Chondrocyte (in vitro differentiated cells): ENCODE measurements at regions not wholly inside any gene's neighbourhood (a gene's known extent, or its start where the extent isn't known, plus 50 kb on each side); places are given as distances from the start of the nearest gene placed in this dataset.

ENCODE experiments used
- DNase-seq: peaks from one replicate; pipeline ENCODE4 v3.0.0; 2021; ENCODE audit warnings: mixed read lengths, low spot score
- H3K27ac Mint-ChIP-seq: one replicate; pipeline ENCODE4 v1.8.0; 2021; ENCODE audit warnings: mild to moderate bottlenecking, moderate library complexity, mixed read lengths; ENCODE audit not compliant: unreplicated experiment
- H3K27me3 Mint-ChIP-seq: 2 replicates; pipeline ENCODE4 v1.8.0; 2021; ENCODE audit warnings: low read depth, mixed read lengths
- H3K36me3 Mint-ChIP-seq: 2 replicates; pipeline ENCODE4 v1.8.0; 2021; ENCODE audit warnings: low read depth, mixed read lengths
- H3K4me1 Mint-ChIP-seq: 2 replicates; pipeline ENCODE4 v1.8.0; 2021; ENCODE audit warnings: low read depth, mild to moderate bottlenecking, mixed read lengths
- H3K4me3 Mint-ChIP-seq: one replicate; pipeline ENCODE4 v1.8.0; 2021; ENCODE audit warnings: mild to moderate bottlenecking, moderate library complexity, mixed read lengths; ENCODE audit not compliant: unreplicated experiment
- H3K9me3 Mint-ChIP-seq: 2 replicates; pipeline ENCODE4 v1.8.0; 2021; ENCODE audit warnings: low read depth, mixed read lengths
- CTCF ChIP-seq: fragments of 200-600 bp; sonication (generic); IDR thresholded peaks from 2 replicates; pipeline ENCODE4 v1.5.0; 2021; ENCODE audit warnings: antibody characterized with exemption, mild to moderate bottlenecking, moderate library complexity

DNA sequence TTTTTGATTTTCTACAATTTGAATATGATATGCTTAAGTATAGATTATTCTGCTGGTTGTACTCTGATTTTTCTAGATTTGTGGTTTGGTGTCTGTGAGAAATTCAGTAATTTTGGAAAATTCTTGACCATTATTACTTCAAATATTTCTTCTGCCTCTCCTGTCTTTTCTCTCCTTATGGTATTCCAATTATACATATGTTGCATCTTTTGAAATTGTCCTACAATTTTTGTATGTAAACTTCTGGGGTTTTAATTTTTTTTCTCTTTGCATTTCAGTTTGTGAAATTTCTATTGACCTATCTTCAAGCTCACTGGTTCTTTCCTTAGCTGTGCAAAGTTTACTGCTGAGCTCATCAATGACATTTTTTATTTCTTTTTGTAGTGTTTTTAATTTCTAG lies 534.4 kb upstream of the SLC35B3 start:
- DNase-seq, result no peak
- Mint-ChIP-seq H3K4me3 (no peak overlapping the region), H3K4me1 (no peaks in the 10 kb centered on the region), H3K36me3 (peaks cover 11% of the 10 kb centered on the region), H3K27me3 (peaks cover 3% of the 10 kb centered on the region), H3K27ac (no peak overlapping the region), H3K9me3 (peaks cover 43% of the 10 kb centered on the region)
- no peak for TF ChIP-seq CTCF

DNA sequence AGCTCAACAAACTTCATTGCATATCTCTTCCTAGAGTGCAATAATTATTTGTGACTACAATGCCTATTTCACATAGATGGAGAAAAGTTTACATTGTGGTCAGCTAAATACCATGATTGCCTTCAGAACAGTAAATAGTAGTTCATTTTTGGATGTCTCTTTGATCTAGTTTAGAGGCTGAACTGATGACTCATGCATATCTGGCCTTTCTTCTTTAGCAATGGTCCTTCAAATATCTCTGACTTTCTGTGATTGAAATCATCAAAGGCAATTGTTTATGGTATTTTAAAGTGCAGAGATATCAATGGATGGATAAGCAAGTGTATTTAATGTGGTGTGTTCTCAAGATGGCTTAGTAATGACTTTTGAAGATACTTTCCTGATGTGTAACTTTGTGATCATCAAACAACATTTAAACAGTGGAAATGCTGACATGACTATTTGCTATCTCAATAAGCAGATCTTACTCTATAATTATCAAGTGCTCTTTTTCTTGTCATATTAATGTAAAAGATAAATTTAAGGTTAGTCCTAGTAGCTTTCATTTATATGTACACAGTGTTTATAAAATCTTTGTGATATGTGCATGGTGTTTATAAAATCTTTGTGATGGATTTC lies 523.7 kb upstream of the SLC35B3 start:
- no peaks in the 10 kb centered on the region for H3K9me3 Mint-ChIP-seq
- H3K4me1 Mint-ChIP-seq, result no peaks in the 10 kb centered on the region
- H3K27ac Mint-ChIP-seq, result no peak overlapping the region
- no peak for TF ChIP-seq CTCF
- H3K27me3 Mint-ChIP-seq, result no peaks in the 10 kb centered on the region
- DNase-seq, result no peak
- no peaks in the 10 kb centered on the region for H3K36me3 Mint-ChIP-seq
- H3K4me3 Mint-ChIP-seq, result no peak overlapping the region

DNA sequence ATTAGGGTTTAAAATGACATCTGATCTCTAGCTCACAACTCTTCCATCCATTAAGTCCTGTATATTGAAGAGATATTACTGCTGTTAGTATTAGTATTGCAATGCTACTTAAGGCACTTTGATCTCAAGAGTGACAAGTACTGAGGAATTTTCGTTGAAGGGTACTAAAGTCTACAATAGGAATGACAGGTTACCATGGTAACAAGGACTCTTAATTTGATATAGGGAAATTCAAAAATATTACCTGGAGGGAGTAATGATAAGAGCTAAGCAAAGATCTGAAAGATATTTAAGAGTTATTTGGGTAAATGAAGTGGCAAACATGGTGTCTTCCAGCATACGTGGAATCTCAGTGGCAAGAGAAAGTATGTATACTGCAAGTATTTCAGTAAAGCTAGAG lies 518.0 kb upstream of the SLC35B3 start:
- H3K27ac Mint-ChIP-seq, result no peak overlapping the region
- no peak for TF ChIP-seq CTCF

GRCh38 chr6:8948733-8949132 lies 513.4 kb upstream of the SLC35B3 start:
- Mint-ChIP-seq H3K27me3 (no peaks in the 10 kb centered on the region), H3K4me3 (no peak overlapping the region), H3K36me3 (no peaks in the 10 kb centered on the region), H3K9me3 (no peaks in the 10 kb centered on the region), H3K4me1 (peaks cover 4% of the 10 kb centered on the region), H3K27ac (no peak overlapping the region)
- no peak for DNase-seq
- TF ChIP-seq CTCF, result no peak

More for the DNA sequence above, 518.0 kb upstream of the SLC35B3 start:
- Mint-ChIP-seq H3K4me1 (no peaks in the 10 kb centered on the region), H3K4me3 (no peak overlapping the region), H3K9me3 (no peaks in the 10 kb centered on the region), H3K36me3 (no peaks in the 10 kb centered on the region), H3K27me3 (no peaks in the 10 kb centered on the region)
- DNase-seq, result no peak

DNA sequence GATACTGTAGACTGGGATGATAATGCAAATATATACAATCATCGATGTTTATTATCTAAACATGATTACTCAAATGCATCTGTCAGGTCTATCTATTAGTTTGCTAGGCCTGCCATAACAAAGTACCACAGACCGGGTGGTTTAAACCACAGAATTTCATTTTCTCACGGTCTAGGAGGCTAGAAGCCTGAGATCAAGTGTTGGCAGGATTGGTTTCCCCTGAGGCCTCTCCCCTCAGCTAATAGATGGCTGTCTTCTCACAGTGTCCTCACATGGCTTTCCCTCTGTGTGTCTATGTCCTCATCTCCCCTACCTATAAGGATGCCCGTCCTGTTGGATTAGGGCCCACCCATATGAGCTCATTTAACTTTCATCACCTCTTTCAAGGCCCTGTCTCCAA lies 512.6 kb upstream of the SLC35B3 start:
- H3K4me1 Mint-ChIP-seq, result peaks cover 4% of the 10 kb centered on the region
- H3K9me3 Mint-ChIP-seq, result no peaks in the 10 kb centered on the region
- H3K4me3 Mint-ChIP-seq, result no peak overlapping the region
- TF ChIP-seq CTCF, result no peak
- DNase-seq, result no peak
- no peak overlapping the region for H3K27ac Mint-ChIP-seq
- no peaks in the 10 kb centered on the region for H3K27me3 Mint-ChIP-seq
- no peaks in the 10 kb centered on the region for H3K36me3 Mint-ChIP-seq
